K562 (cell line): ENCODE measurements at regions not wholly inside any gene's neighbourhood (a gene's known extent, or its start where the extent isn't known, plus 50 kb on each side); places are given as distances from the start of the nearest gene placed in this dataset.

ENCODE experiments used
- ATAC-seq: fragments of 200-7000 bp; cut with Tn5 transposase; 3 replicates; pipeline ENCODE4 v1.9.1; 2020; ENCODE audit warnings: moderate library complexity
- BruUV-seq: library from RNA; stranded (reverse); fragments of 400-500 nt; replicated peaks from 2 replicates; lab custom pipeline; 2021; lab: Mats Ljungman, UMichigan
- CTCF ChIA-PET: fragments of 300-600 bp; formaldehyde crosslinking; extraction: SDS; loops from one replicate; lab custom pipeline; 2021; ENCODE audit warnings: low intra/inter-chr PET ratio; lab: Yijun Ruan, JAX
- POLR2A ChIA-PET: fragments of 300-600, 350-650 bp; sonication (Branson Sonifier 250); formaldehyde crosslinking; extraction: SDS; loops from one replicate; lab custom pipeline; 2021; ENCODE audit warnings: antibody characterized with exemption, inconsistent platforms; lab: Yijun Ruan, JAX
- DNase-seq, 4 experiments: peaks; one replicate each; pipeline versions ENCODE4 v3.0.0 to v3.0.0-alpha.2; 2011 to 2018; ENCODE audit warnings: low spot score in 3 of 4, mixed read lengths in 3 of 4; ENCODE audit errors: extremely low read depth in 1 of 4
- FAIRE-seq: peaks from 2 replicates; lab custom pipeline; 2011; peaks lifted over from hg19 to GRCh38; lab: Jason Lieb, UNC
- H2AFZ ChIP-seq: 2 replicates; pipeline ENCODE4 v1.6.0; 2011; ENCODE audit warnings: low read depth, low read length, control low read depth, inconsistent platforms
- H3K27ac ChIP-seq: fragments of 200-600 bp; 3 replicates; pipeline ENCODE4 v1.8.0; 2011; ENCODE audit warnings: low read depth, mild to moderate bottlenecking, control low read depth, inconsistent platforms, low read length, moderate library complexity, mixed read lengths; ENCODE audit errors: extremely low read depth
- H3K27me3 ChIP-seq, 2 experiments: fragments of 300-600 bp in 1 of 2; 2 replicates in 1 of 2; 3 replicates in 1 of 2; pipeline versions ENCODE4 v1.6.0 to v1.8.0; 2011; ENCODE audit warnings: inconsistent platforms in 2 of 2, low read length in 2 of 2, mild to moderate bottlenecking in 1 of 2, mixed read lengths in 1 of 2, moderate library complexity in 1 of 2; ENCODE audit not compliant: control insufficient read depth in 2 of 2, insufficient read depth in 2 of 2
- H3K36me3 ChIP-seq: fragments of 300-600 bp; 3 replicates; pipeline ENCODE4 v1.8.0; 2011; ENCODE audit warnings: mild to moderate bottlenecking, low read length, inconsistent platforms; ENCODE audit not compliant: control insufficient read depth, insufficient read depth
- H3K4me1 ChIP-seq, 2 experiments: fragments of 200-600 bp in 1 of 2; replicated peaks in 1 of 2; 2 replicates in 1 of 2; 3 replicates in 1 of 2; pipeline versions ENCODE4 v1.5.1 to v1.8.0; 2011; ENCODE audit warnings: inconsistent platforms in 2 of 2, low read length in 2 of 2, mild to moderate bottlenecking in 1 of 2, mixed read lengths in 1 of 2, moderate library complexity in 1 of 2; ENCODE audit not compliant: control insufficient read depth in 2 of 2, insufficient read depth in 2 of 2
- H3K4me2 ChIP-seq: 2 replicates; pipeline ENCODE4 v1.6.1; 2011; ENCODE audit warnings: low read length, control low read depth, inconsistent platforms, mixed read lengths; ENCODE audit not compliant: insufficient read depth
- H3K4me3 ChIP-seq: fragments of 200-600 bp; sonication (generic), shearing (Covaris generic); 2 replicates; pipeline ENCODE4 v1.5.1; 2016; ENCODE audit warnings: control low read depth, inconsistent platforms
- H3K79me2 ChIP-seq: fragments of 200-600 bp; 3 replicates; pipeline ENCODE4 v1.8.0; 2011; ENCODE audit warnings: low read length, inconsistent platforms; ENCODE audit not compliant: control insufficient read depth, insufficient read depth
- H3K9ac ChIP-seq, 2 experiments: 2 replicates each; pipeline versions ENCODE4 v1.6.0 to v1.6.1; 2011; ENCODE audit warnings: low read depth in 2 of 2, low read length in 2 of 2, control low read depth in 1 of 2, inconsistent platforms in 1 of 2, mild to moderate bottlenecking in 1 of 2, mixed read lengths in 1 of 2; ENCODE audit not compliant: insufficient read depth in 1 of 2
- H3K9me1 ChIP-seq: one replicate; pipeline ENCODE4 v1.6.0; 2011; ENCODE audit warnings: inconsistent platforms, mild to moderate bottlenecking, low read length, moderate library complexity; ENCODE audit not compliant: control insufficient read depth, insufficient read depth
- H3K9me3 ChIP-seq: replicated peaks from 2 replicates; pipeline ENCODE4 v1.5.1; 2011; ENCODE audit warnings: low read depth, low read length, inconsistent platforms; ENCODE audit not compliant: control insufficient read depth, insufficient read depth
- H4K20me1 ChIP-seq: replicated peaks from 2 replicates; pipeline ENCODE4 v1.6.1; 2011; ENCODE audit warnings: low read length, inconsistent platforms, mixed read lengths; ENCODE audit not compliant: control insufficient read depth, insufficient read depth
- CAMTA2 ChIP-seq: fragments of 250-450 bp; sonication (Bioruptor Pico); conservative IDR thresholded peaks from 2 replicates; pipeline ENCODE4 v1.5.1; 2022
- CBX3 ChIP-seq, 2 experiments: IDR thresholded peaks; 1 replicate in 1 of 2; 2 replicates in 1 of 2; pipeline ENCODE4 v1.6.1; 2012; ENCODE audit warnings: inconsistent platforms in 2 of 2, low read length in 2 of 2, borderline replicate concordance in 1 of 2, control low read depth in 1 of 2
- CBX5 ChIP-seq: IDR thresholded peaks from 2 replicates; pipeline ENCODE4 v1.6.1; 2014; ENCODE audit warnings: low read depth, borderline replicate concordance
- CEBPB ChIP-seq: fragments of 450-650 bp; IDR thresholded peaks from 2 replicates; pipeline ENCODE4 v1.6.1; 2016; ENCODE audit warnings: missing genetic modification characterization, missing compliant biosample characterization
- CSDE1 ChIP-seq, 2 experiments: fragments of 450-650 bp; IDR thresholded peaks; 2 replicates each; pipeline ENCODE4 v1.6.1; 2016; ENCODE audit warnings: mild to moderate bottlenecking in 1 of 2
- FOXJ3 ChIP-seq: sonication (generic); formaldehyde crosslinking; IDR thresholded peaks from 2 replicates; pipeline ENCODE4 v1.4.0; 2020; ENCODE audit warnings: mild to moderate bottlenecking, missing genetic modification reagents
- HMG20B ChIP-seq: fragments of 250-450 bp; sonication (Bioruptor Pico); IDR thresholded peaks from 2 replicates; pipeline ENCODE4 v1.5.0; 2021; ENCODE audit warnings: mild to moderate bottlenecking
- LARP7 ChIP-seq: fragments of 450-650 bp; IDR thresholded peaks from 2 replicates; pipeline ENCODE4 v1.6.1; 2016
- MCM5 ChIP-seq: fragments of 450-650 bp; IDR thresholded peaks from 2 replicates; pipeline ENCODE4 v1.6.1; 2016; ENCODE audit warnings: low read depth
- MTA1 ChIP-seq: fragments of 450-650 bp; IDR thresholded peaks from 2 replicates; pipeline ENCODE4 v1.6.1; 2017; ENCODE audit warnings: borderline replicate concordance
- MTA2 ChIP-seq: fragments of 450-650 bp; IDR thresholded peaks from 2 replicates; pipeline ENCODE4 v1.6.1; 2016; ENCODE audit warnings: low read depth
- NEUROD1 ChIP-seq: fragments of 150-350 bp; IDR thresholded peaks from 2 replicates; pipeline ENCODE4 v1.6.1; 2014; ENCODE audit warnings: borderline replicate concordance, low read length, low read depth; ENCODE audit not compliant: partially characterized antibody
- RCOR1 ChIP-seq, 2 experiments: IDR thresholded peaks; 2 replicates each; pipeline ENCODE4 v1.6.1; 2012; ENCODE audit warnings: low read depth in 2 of 2, low read length in 2 of 2, borderline replicate concordance in 1 of 2, improper control_type of control experiment in 1 of 2
- ZC3H4 ChIP-seq: sonication (generic); formaldehyde crosslinking; IDR thresholded peaks from 2 replicates; pipeline ENCODE4 v1.9.0; 2021; ENCODE audit warnings: missing genetic modification reagents, borderline replicate concordance
- ZNF133 ChIP-seq: fragments of 250-450 bp; sonication (Bioruptor Pico); IDR thresholded peaks from 2 replicates; pipeline ENCODE4 v1.4.0; 2020; ENCODE audit warnings: mild to moderate bottlenecking
- ZNF551 ChIP-seq: fragments of 250-450 bp; sonication (Bioruptor Pico); IDR thresholded peaks from 2 replicates; pipeline ENCODE4 v1.5.0; 2021; ENCODE audit warnings: mild to moderate bottlenecking, moderate library complexity
- WGBS: fragments of 100-300 bp; shearing (Covaris generic); methylation state at CpG from one replicate; pipeline ENCODE4 v1.1.6; 2016; ENCODE audit warnings: low coverage, mixed read lengths; ENCODE audit not compliant: insufficient coverage; ENCODE audit errors: missing lambda C conversion rate; 5-methylcytosine and 5-hydroxymethylcytosine counted together
- in situ Hi-C: fragments of 300-500 bp; cut with MboI; formaldehyde crosslinking; loops from 4 replicates; pipeline ENCODE4 v1.15.0; 2018; ENCODE audit warnings: inconsistent platforms, mixed read lengths
- intact Hi-C: fragments of 100-400 bp; cut with micrococcal nuclease; formaldehyde crosslinking; loops from 2 replicates; pipeline ENCODE4 v1.14.2; 2022
- TF ChIP-seq, protein P1 (sequence below): IDR thresholded peaks from 2 replicates; pipeline ENCODE4 v1.6.1; 2012; ENCODE audit warnings: low read depth, low read length, improper control_type of control experiment, borderline replicate concordance
- TF ChIP-seq, protein P2 (sequence below): fragments of 250-450 bp; sonication (Bioruptor Pico); IDR thresholded peaks from 2 replicates; pipeline ENCODE4 v1.8.0; 2022; ENCODE audit warnings: inconsistent platforms

DNA sequence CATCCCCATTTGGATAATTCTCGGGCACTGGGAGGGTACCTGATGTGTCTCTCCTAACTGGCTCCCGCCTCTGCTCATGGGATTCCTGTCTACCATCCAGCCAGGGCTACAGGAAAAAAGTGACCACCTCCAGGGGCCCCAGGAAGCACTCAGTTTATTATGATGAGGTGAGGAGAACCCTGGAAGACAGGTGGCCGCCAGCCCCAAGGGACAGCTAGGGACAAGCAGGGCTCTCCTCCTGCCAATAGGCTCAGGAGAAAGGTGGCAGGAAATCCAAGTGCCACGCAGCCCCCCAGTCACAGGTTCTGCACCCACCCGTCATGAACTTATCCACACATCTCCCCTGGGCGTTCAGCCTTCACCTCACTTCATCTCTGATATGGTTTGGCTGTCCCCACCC is 61.5 kb upstream of the ZNF354A start:
- no peak overlapping the region for H3K4me3 ChIP-seq

DNA sequence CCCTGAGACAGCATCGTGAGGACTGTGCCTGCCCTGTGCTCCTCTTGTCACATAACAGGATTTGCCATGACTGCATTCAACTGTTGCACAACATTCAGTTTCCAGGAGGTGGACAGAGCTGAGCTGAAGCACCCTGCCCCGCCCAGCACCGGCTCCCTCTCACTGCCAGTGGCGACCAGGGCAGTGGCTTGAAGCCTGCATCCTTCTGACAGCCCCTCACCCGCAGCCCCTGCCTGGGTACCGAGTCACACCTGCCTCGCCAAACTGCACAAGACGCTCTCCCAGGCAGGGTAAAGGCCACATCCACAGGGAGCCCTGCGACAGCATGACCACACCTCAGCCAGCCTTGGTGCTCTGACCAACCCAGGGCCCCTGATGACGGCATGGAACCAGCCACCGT is 59.9 kb upstream of the ZNF354A start:
- no peak overlapping the region for H2AFZ ChIP-seq
- ChIA-PET CTCF (no interaction called here), POLR2A (interaction anchor here (0.8 kb wide), 1 partner anchor 17 kb away, joined by 3 read pairs; no protein-coding TSS in a partner anchor)
- no peak overlapping the region for H3K9ac ChIP-seq
- in situ Hi-C loops (no loop called here), intact Hi-C loops (no loop called here)
- no peak overlapping the region for H3K4me3 ChIP-seq
- TF ChIP-seq, protein P1, sequence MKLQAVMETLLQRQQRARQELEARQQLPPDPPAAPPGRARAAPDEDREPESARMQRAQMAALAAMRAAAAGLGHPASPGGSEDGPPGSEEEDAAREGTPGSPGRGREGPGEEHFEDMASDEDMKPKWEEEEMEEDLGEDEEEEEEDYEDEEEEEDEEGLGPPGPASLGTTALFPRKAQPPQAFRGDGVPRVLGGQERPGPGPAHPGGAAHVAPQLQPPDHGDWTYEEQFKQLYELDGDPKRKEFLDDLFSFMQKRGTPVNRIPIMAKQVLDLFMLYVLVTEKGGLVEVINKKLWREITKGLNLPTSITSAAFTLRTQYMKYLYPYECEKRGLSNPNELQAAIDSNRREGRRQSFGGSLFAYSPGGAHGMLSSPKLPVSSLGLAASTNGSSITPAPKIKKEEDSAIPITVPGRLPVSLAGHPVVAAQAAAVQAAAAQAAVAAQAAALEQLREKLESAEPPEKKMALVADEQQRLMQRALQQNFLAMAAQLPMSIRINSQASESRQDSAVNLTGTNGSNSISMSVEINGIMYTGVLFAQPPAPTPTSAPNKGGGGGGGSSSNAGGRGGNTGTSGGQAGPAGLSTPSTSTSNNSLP: no peak
- TF ChIP-seq HMG20B (no peak), MTA2 (no peak), CSDE1 (IDR thresholded peaks at IDR 0.05) (no peak), CEBPB (peak; percentile 42), LARP7 (no peak)
- TF ChIP-seq, protein P2, sequence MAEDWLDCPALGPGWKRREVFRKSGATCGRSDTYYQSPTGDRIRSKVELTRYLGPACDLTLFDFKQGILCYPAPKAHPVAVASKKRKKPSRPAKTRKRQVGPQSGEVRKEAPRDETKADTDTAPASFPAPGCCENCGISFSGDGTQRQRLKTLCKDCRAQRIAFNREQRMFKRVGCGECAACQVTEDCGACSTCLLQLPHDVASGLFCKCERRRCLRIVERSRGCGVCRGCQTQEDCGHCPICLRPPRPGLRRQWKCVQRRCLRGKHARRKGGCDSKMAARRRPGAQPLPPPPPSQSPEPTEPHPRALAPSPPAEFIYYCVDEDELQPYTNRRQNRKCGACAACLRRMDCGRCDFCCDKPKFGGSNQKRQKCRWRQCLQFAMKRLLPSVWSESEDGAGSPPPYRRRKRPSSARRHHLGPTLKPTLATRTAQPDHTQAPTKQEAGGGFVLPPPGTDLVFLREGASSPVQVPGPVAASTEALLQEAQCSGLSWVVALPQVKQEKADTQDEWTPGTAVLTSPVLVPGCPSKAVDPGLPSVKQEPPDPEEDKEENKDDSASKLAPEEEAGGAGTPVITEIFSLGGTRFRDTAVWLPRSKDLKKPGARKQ: no peak
- DNase-seq (no peak), ATAC-seq (no peak), FAIRE-seq (no peak)
- H3K4me2 ChIP-seq: no peak overlapping the region
- H3K27ac ChIP-seq: no peak overlapping the region
- no TSS peak for BruUV-seq
- no peaks in the 10 kb centered on the region for H3K79me2 ChIP-seq
- no peaks in the 10 kb centered on the region for H3K9me1 ChIP-seq
- H3K27me3 ChIP-seq: no peaks in the 10 kb centered on the region
- no peaks in the 10 kb centered on the region for H4K20me1 ChIP-seq
- WGBS: 44% methylated on average over 8 of the region's 11 CpGs
- peaks cover 0 to 12% of the 10 kb centered on the region in 2 experiments; a peak in 3 of 5 replicates for H3K4me1 ChIP-seq
- H3K36me3 ChIP-seq: peaks cover 10% of the 10 kb centered on the region; the same call in 2 of the 3 replicates
- no peaks in the 10 kb centered on the region for H3K9me3 ChIP-seq

More for the DNA sequence above, 61.5 kb upstream of the ZNF354A start:
- Histone ChIP-seq H3K9me1 (no peaks in the 10 kb centered on the region), H3K4me1 (peaks cover 0 to 8% of the 10 kb centered on the region in 2 experiments; a peak in 2 of 5 replicates), H4K20me1 (no peaks in the 10 kb centered on the region), H3K4me2 (no peak overlapping the region), H3K27me3 (no peaks in the 10 kb centered on the region), H2AFZ (no peak overlapping the region), H3K27ac (no peak overlapping the region), H3K9ac (no peak overlapping the region), H3K9me3 (no peaks in the 10 kb centered on the region), H3K36me3 (peaks cover 7% of the 10 kb centered on the region; the same call in 2 of the 3 replicates), H3K79me2 (no peaks in the 10 kb centered on the region)
- 43% methylated on average over 6 of the region's 6 CpGs for WGBS
- in situ Hi-C loops (no loop called here), intact Hi-C loops (no loop called here)
- TF ChIP-seq RCOR1 (IDR thresholded peaks at IDR 0.05; ENCODE audit: borderline replicate concordance in 1 of 2, low read depth in 2 of 2, low read length in 2 of 2) (no peak), FOXJ3 (CRISPR knock-in tag) (no peak), CBX5 (no peak), ZNF551 (CRISPR knock-in tag) (no peak), CAMTA2 (no peak), ZC3H4 (CRISPR knock-in tag) (no peak), MCM5 (no peak), MTA1 (no peak), ZNF133 (CRISPR knock-in tag) (no peak), CBX3 (IDR thresholded peaks at IDR 0.05; ENCODE audit: borderline replicate concordance in 1 of 2, low read length in 2 of 2) (no peak), NEUROD1 (no peak)
- no peak for ATAC-seq
- ChIA-PET CTCF (no interaction called here), POLR2A (no interaction called here)
- BruUV-seq: no TSS peak
- DNase-seq: no peak
- no peak for FAIRE-seq
